ENCODE measurements at regions not wholly inside any gene's neighbourhood (a gene's known extent, or its start where the extent isn't known, plus 50 kb on each side); places are given as distances from the start of the nearest gene placed in this dataset. TPM values are rescaled to one million over a fixed set of nuclear protein-coding genes. Genes with fewer than 3 reads are reported as not detected.
"Not testable (repeated sequence)": the region's sequence is repeated elsewhere in the genome, so short reads cannot be mapped to it uniquely, and the experiment has no call there.

DNA sequence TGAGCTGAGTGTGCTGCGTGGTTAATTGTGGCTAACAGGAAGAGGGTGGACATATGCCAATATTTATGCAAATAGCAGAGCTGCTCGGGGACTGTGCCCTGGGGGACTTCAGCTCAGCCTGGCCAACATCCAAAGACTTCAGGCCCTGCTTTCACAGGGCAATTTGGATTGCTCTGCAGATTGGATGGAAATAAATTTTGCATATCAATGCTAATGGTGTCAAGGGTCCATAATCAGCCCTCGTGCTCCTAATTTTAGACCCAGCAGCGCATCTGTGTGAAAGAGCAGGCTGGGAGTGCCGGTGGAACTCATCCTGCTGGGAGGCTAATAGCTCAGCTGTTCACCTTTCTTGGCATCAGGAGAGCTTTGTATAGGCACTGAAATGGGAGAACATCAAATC, 270.1 kb downstream of the TCERG1L start:
- no peak for DNase-seq (ENCODE audit: low read depth in 1 of 2, low spot score in 1 of 2)
- Histone ChIP-seq H3K27ac (replicated peaks) (no peak overlapping the region), H3K4me3 (replicated peaks; ENCODE audit: insufficient read depth, low read length) (no peak overlapping the region), H3K27me3 (ENCODE audit: insufficient read depth, poor library complexity, severe bottlenecking) (no peaks in the 10 kb centered on the region)
- TF ChIP-seq, protein P1, sequence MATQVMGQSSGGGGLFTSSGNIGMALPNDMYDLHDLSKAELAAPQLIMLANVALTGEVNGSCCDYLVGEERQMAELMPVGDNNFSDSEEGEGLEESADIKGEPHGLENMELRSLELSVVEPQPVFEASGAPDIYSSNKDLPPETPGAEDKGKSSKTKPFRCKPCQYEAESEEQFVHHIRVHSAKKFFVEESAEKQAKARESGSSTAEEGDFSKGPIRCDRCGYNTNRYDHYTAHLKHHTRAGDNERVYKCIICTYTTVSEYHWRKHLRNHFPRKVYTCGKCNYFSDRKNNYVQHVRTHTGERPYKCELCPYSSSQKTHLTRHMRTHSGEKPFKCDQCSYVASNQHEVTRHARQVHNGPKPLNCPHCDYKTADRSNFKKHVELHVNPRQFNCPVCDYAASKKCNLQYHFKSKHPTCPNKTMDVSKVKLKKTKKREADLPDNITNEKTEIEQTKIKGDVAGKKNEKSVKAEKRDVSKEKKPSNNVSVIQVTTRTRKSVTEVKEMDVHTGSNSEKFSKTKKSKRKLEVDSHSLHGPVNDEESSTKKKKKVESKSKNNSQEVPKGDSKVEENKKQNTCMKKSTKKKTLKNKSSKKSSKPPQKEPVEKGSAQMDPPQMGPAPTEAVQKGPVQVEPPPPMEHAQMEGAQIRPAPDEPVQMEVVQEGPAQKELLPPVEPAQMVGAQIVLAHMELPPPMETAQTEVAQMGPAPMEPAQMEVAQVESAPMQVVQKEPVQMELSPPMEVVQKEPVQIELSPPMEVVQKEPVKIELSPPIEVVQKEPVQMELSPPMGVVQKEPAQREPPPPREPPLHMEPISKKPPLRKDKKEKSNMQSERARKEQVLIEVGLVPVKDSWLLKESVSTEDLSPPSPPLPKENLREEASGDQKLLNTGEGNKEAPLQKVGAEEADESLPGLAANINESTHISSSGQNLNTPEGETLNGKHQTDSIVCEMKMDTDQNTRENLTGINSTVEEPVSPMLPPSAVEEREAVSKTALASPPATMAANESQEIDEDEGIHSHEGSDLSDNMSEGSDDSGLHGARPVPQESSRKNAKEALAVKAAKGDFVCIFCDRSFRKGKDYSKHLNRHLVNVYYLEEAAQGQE (IDR thresholded peaks at IDR 0.05; ENCODE audit: insufficient replicate concordance, low read depth) = no peak
- TF ChIP-seq POLR2AphosphoS5 (IDR thresholded peaks at IDR 0.05; ENCODE audit: low read depth) = no peak
- TF ChIP-seq, protein P2, sequence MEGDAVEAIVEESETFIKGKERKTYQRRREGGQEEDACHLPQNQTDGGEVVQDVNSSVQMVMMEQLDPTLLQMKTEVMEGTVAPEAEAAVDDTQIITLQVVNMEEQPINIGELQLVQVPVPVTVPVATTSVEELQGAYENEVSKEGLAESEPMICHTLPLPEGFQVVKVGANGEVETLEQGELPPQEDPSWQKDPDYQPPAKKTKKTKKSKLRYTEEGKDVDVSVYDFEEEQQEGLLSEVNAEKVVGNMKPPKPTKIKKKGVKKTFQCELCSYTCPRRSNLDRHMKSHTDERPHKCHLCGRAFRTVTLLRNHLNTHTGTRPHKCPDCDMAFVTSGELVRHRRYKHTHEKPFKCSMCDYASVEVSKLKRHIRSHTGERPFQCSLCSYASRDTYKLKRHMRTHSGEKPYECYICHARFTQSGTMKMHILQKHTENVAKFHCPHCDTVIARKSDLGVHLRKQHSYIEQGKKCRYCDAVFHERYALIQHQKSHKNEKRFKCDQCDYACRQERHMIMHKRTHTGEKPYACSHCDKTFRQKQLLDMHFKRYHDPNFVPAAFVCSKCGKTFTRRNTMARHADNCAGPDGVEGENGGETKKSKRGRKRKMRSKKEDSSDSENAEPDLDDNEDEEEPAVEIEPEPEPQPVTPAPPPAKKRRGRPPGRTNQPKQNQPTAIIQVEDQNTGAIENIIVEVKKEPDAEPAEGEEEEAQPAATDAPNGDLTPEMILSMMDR (IDR thresholded peaks at IDR 0.05; ENCODE audit: insufficient read depth, low read length) = no peak
- TF ChIP-seq SPI1 (IDR thresholded peaks at IDR 0.05; ENCODE audit: borderline replicate concordance, low read depth) = no peak
- TF ChIP-seq GABPA (IDR thresholded peaks at IDR 0.05; ENCODE audit: low read depth) = no peak

DNA sequence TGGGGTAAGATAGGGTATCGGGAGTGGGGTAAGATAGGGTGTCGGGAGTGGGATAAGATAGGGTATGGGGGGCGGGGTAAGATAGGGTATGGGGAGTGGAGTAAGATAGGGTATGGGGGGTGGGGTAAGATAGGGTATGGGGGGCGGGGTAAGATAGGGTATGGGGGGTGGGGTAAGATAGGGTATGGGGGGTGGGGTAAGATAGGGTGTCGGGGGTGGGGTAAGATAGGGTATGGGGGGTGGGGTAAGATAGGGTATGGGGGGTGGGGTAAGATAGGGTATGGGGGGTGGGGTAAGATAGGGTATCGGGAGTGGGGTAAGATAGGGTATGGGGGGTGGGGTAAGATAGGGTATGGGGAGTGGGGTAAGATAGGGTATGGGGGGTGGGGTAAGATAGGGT, 269.5 kb downstream of the TCERG1L start:
- H3K27me3 ChIP-seq (ENCODE audit: insufficient read depth, poor library complexity, severe bottlenecking); H3K27ac ChIP-seq (replicated peaks); H3K4me3 ChIP-seq (replicated peaks; ENCODE audit: insufficient read depth, low read length); DNase-seq (ENCODE audit: low read depth in 1 of 2, low spot score in 1 of 2): not testable (repeated sequence)

Small RNA genes in the stretch of these regions (microRNA-seq; reads per million reads assigned to microRNA genes)
- not detected for gene MIR378C
